Erythroblast (primary cell): ENCODE measurements at regions not wholly inside any gene's neighbourhood (a gene's known extent, or its start where the extent isn't known, plus 50 kb on each side); places are given as distances from the start of the nearest gene placed in this dataset.

Source experiments
- GATA1 ChIP-seq: IDR thresholded peaks from 2 replicates; pipeline ENCODE4 v1.6.1; 2011; ENCODE audit warnings: low read depth, mild to moderate bottlenecking, control low read depth, low read length, moderate library complexity
- POLR2A ChIP-seq: IDR thresholded peaks from 2 replicates; pipeline ENCODE4 v1.6.1; 2011; ENCODE audit warnings: mild to moderate bottlenecking, low read length

- no peak for TF ChIP-seq POLR2A
- no peak for TF ChIP-seq GATA1
These were observed 259.6 kb upstream of the NR4A3 start for GRCh38 chr9:99561961-99562565.
